ENCODE measurements at regions not wholly inside any gene's neighbourhood (a gene's known extent, or its start where the extent isn't known, plus 50 kb on each side); places are given as distances from the start of the nearest gene placed in this dataset.

- Histone ChIP-seq H3K4me1 (ENCODE audit: insufficient read depth, low read length) (no peaks in the 10 kb centered on the region), H3K4me3 (ENCODE audit: low read depth in 1 of 2, low read length in 2 of 2) (no peak overlapping the region), H3K9me3 (ENCODE audit: insufficient read depth, low read length, severe bottlenecking) (no peaks in the 10 kb centered on the region), H3K27me3 (ENCODE audit: insufficient read depth, low read length, poor library complexity) (no peaks in the 10 kb centered on the region), H3K36me3 (ENCODE audit: insufficient read depth, low read length) (no peaks in the 10 kb centered on the region), H3K4me2 (ENCODE audit: insufficient read depth, low read length) (no peak overlapping the region), H3K27ac (ENCODE audit: low read length) (no peak overlapping the region), H3K9ac (ENCODE audit: low read depth, low read length) (no peak overlapping the region), H4K20me1 (ENCODE audit: insufficient read depth, low read length) (no peaks in the 10 kb centered on the region), H2AFZ (ENCODE audit: low read depth, low read length) (no peak overlapping the region), H3K79me2 (ENCODE audit: insufficient read depth, low read length) (no peaks in the 10 kb centered on the region)
- no peak for DNase-seq
- peak; percentile 47; the same call in 1 of the 3 replicates for ATAC-seq (ENCODE audit: insufficient read depth, low read depth)
- TF ChIP-seq CTCF (IDR thresholded peaks at IDR 0.05; ENCODE audit: borderline replicate concordance, extremely low read depth, low read length, poor library complexity, severe bottlenecking) (no peak), EZH2 (IDR thresholded peaks at IDR 0.05; ENCODE audit: borderline replicate concordance, low read depth, low read length, severe bottlenecking) (no peak)
Measured at GRCh38 chr3:160170409-160171370, 54.5 kb upstream of the C3orf80 start.

- TF ChIP-seq CTCF (IDR thresholded peaks at IDR 0.05; ENCODE audit: borderline replicate concordance, extremely low read depth, low read length, poor library complexity, severe bottlenecking) (no peak), EZH2 (IDR thresholded peaks at IDR 0.05; ENCODE audit: borderline replicate concordance, low read depth, low read length, severe bottlenecking) (no peak)
- Histone ChIP-seq H3K9me3 (ENCODE audit: insufficient read depth, low read length, severe bottlenecking) (no peaks in the 10 kb centered on the region), H4K20me1 (ENCODE audit: insufficient read depth, low read length) (no peaks in the 10 kb centered on the region), H3K9ac (ENCODE audit: low read depth, low read length) (no peak overlapping the region), H3K4me2 (ENCODE audit: insufficient read depth, low read length) (no peak overlapping the region), H3K36me3 (ENCODE audit: insufficient read depth, low read length) (no peaks in the 10 kb centered on the region), H3K4me1 (ENCODE audit: insufficient read depth, low read length) (no peaks in the 10 kb centered on the region), H2AFZ (ENCODE audit: low read depth, low read length) (no peak overlapping the region), H3K27me3 (ENCODE audit: insufficient read depth, low read length, poor library complexity) (no peaks in the 10 kb centered on the region), H3K27ac (ENCODE audit: low read length) (no peak overlapping the region), H3K79me2 (ENCODE audit: insufficient read depth, low read length) (no peaks in the 10 kb centered on the region), H3K4me3 (ENCODE audit: low read depth in 1 of 2, low read length in 2 of 2) (no peak overlapping the region)
- ATAC-seq (ENCODE audit: insufficient read depth, low read depth) (0 out of 3 replicates have a peak, but pooled peaks have one; percentile 31), DNase-seq (no peak)
Measured at GRCh38 chr3:160171813-160172212, 53.4 kb upstream of the C3orf80 start.

DNA sequence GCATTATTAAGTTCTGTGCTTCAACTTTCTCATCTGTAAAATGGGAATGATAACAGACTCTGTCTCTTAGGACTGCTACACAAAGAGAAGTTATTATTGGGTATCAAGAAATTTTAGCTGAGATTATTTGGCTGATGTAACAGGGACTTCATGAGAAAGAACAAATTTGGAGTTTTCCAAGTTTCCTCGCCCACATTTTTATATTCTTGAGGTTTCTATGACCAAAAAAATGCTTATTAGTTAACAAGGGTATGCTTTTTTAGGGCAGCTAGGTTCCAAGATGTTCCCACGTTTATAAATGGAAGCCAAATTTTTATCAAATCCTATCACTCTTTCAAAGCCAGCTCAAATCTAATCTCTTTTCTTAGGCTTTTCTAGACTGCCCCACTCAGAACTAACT lies 50.6 kb upstream of the C3orf80 start:
- no peaks in the 10 kb centered on the region for H4K20me1 ChIP-seq (ENCODE audit: insufficient read depth, low read length)
- H3K27me3 ChIP-seq (ENCODE audit: insufficient read depth, low read length, poor library complexity): no peaks in the 10 kb centered on the region
- no peaks in the 10 kb centered on the region for H3K4me1 ChIP-seq (ENCODE audit: insufficient read depth, low read length)
- no peaks in the 10 kb centered on the region for H3K9me3 ChIP-seq (ENCODE audit: insufficient read depth, low read length, severe bottlenecking)
- TF ChIP-seq CTCF (IDR thresholded peaks at IDR 0.05; ENCODE audit: borderline replicate concordance, extremely low read depth, low read length, poor library complexity, severe bottlenecking) (no peak), EZH2 (IDR thresholded peaks at IDR 0.05; ENCODE audit: borderline replicate concordance, low read depth, low read length, severe bottlenecking) (no peak)
- no peaks in the 10 kb centered on the region for H3K36me3 ChIP-seq (ENCODE audit: insufficient read depth, low read length)
- H3K9ac ChIP-seq (ENCODE audit: low read depth, low read length): no peak overlapping the region
- no peak overlapping the region for H2AFZ ChIP-seq (ENCODE audit: low read depth, low read length)
- no peak overlapping the region for H3K4me3 ChIP-seq (ENCODE audit: low read depth in 1 of 2, low read length in 2 of 2)
- no peak overlapping the region for H3K27ac ChIP-seq (ENCODE audit: low read length)
- no peaks in the 10 kb centered on the region for H3K79me2 ChIP-seq (ENCODE audit: insufficient read depth, low read length)
- no peak overlapping the region for H3K4me2 ChIP-seq (ENCODE audit: insufficient read depth, low read length)
- DNase-seq: no peak
- ATAC-seq (ENCODE audit: insufficient read depth, low read depth): no peak
